Spinal cord (tissue), 9 donors: ENCODE measurements at regions not wholly inside any gene's neighbourhood (a gene's known extent, or its start where the extent isn't known, plus 50 kb on each side); places are given as distances from the start of the nearest gene placed in this dataset.

Experiments
- DNase-seq, 6 donors: peaks; one replicate each; pipeline versions ENCODE4 v3.0.0 to v3.0.0-alpha.2; 2013 to 2015; ENCODE audit warnings: low spot score in 6 of 6, low read depth in 4 of 6
- H3K27ac ChIP-seq: one replicate; pipeline ENCODE4 v1.5.1; 2013; ENCODE audit warnings: low read depth, low read length, control low read depth
- H3K27me3 ChIP-seq: one replicate; pipeline ENCODE4 v1.6.1; 2013; ENCODE audit warnings: low read length; ENCODE audit not compliant: control insufficient read depth, insufficient read depth
- H3K36me3 ChIP-seq: one replicate; pipeline ENCODE4 v1.6.1; 2013; ENCODE audit warnings: low read length; ENCODE audit not compliant: control insufficient read depth, insufficient read depth
- H3K4me1 ChIP-seq: one replicate; pipeline ENCODE4 v1.6.1; 2013; ENCODE audit warnings: low read length; ENCODE audit not compliant: control insufficient read depth, insufficient read depth
- H3K4me3 ChIP-seq: one replicate; pipeline ENCODE4 v1.5.1; 2013; ENCODE audit warnings: low read depth, low read length, control low read depth
- H3K9me3 ChIP-seq: one replicate; pipeline ENCODE4 v1.6.1; 2013; ENCODE audit warnings: low read length; ENCODE audit not compliant: control insufficient read depth, insufficient read depth
- WGBS: methylation state at CpG from one replicate; pipeline ENCODE4 v1.1.5; 2013; ENCODE audit warnings: missing lambda C conversion rate; ENCODE audit not compliant: insufficient coverage; 5-methylcytosine and 5-hydroxymethylcytosine counted together
- donor health status: healthy.

DNA sequence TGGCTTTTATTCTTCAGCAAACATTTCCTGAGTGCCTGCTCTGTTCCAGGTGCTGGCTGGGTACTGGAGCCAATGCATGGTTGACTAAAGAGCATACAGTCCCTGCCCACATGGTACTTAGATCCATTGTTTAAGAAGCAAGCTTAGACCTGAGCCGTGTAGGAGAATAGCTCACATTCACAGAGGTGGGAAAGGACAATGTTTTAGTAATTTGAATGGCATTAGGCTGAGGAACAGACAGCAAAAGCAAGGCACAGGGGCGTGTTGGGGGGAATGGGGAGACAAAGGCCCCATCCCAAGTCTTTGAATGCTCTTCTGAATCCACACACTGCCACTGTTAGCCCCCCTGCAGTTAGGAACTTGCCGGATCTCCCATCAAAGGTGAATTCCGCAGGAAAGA is 388.2 kb upstream of the RGMA start:
- DNase-seq: no peak
- Histone ChIP-seq H3K36me3 (no peaks in the 10 kb centered on the region), H3K9me3 (no peaks in the 10 kb centered on the region), H3K4me1 (peaks cover 3% of the 10 kb centered on the region), H3K27ac (no peak overlapping the region), H3K4me3 (no peak overlapping the region), H3K27me3 (no peaks in the 10 kb centered on the region)
- 0% methylated on average over 1 of the region's 4 CpGs for WGBS

DNA sequence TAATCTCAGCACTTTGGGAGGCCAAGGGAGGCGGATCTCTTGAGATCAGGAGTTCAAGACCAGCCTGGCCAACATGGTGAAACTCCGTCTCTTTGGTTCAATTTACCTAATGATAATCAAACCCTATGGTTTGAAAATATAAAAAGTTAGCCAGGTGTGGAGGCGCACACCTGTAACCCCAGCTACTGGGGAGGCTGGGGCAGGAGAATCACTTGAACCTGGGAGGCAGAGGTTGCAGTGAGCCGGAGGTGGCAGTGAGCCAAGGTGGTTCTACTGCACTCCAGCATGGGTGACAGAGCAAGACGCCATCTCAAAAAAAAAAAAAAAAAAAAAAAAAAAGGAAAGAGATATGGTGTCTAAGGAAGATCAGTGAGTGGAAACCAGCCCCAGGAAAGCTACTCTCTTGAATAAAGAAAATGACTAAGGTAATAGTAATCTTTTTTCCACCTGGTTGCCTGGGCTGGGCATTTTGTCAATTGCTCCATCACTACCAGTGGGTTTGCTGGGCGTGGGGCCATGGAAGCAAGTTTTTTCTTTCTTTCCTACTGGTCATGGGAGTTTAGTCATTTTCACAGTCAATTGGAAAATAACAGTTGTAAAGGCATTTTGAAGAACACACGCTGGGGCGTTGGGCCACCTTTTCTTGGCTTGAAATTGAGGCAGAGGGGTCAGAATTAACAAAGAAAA is 387.6 kb upstream of the RGMA start:
- Histone ChIP-seq H3K27me3 (no peaks in the 10 kb centered on the region), H3K27ac (no peak overlapping the region), H3K4me1 (peaks cover 3% of the 10 kb centered on the region), H3K36me3 (no peaks in the 10 kb centered on the region), H3K9me3 (no peaks in the 10 kb centered on the region), H3K4me3 (no peak overlapping the region)
- DNase-seq: no peak
- WGBS: 76% methylated on average over 5 of the region's 8 CpGs

DNA sequence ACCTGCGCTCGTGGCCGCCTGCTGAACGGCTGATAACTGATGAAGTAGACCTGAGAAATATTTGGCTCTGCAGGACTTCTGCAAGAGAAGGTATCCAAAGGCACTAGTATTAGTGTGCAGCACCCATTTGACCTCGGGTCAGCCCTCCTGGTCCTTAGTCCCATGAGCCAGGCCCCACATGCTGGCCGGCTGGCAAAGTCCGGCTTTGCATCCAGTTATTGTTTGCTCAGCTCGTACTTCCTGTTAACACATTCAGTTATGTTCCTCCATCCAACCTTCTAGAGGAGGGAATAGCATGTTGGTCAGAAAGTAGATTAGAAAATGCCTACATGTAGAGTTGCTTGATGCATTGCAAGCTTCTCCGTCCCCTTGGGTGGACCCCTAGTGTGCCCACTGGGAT is 385.7 kb upstream of the RGMA start:
- Histone ChIP-seq H3K27me3 (no peaks in the 10 kb centered on the region), H3K27ac (no peak overlapping the region), H3K4me3 (no peak overlapping the region), H3K4me1 (peaks cover 3% of the 10 kb centered on the region), H3K9me3 (no peaks in the 10 kb centered on the region), H3K36me3 (no peaks in the 10 kb centered on the region)
- WGBS: 92% methylated on average over 6 of the region's 9 CpGs
- DNase-seq: no peak

DNA sequence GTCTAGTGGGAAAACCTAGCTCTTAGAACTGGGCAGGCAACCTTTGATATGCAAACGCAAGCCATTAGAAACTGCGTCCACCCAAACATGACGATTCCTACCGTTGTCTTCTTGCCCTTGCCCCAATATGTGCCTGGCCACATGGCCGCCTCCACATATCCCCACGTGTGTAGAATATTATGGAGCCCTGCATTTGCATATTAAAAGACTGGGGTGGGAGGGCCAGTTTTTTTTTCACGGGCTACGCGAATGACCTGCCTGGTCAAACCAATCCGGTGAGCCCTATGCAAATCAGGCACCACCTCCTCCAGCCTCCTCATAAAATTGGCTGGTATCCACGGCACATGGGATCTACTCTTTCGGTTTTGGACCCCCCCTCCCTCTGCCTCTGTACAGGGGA is 381.0 kb upstream of the RGMA start:
- Histone ChIP-seq H3K27me3 (no peaks in the 10 kb centered on the region), H3K27ac (no peak overlapping the region), H3K4me1 (no peaks in the 10 kb centered on the region), H3K4me3 (no peak overlapping the region), H3K9me3 (no peaks in the 10 kb centered on the region), H3K36me3 (no peaks in the 10 kb centered on the region)
- DNase-seq: peak in 2 of 6 donors; percentile 30 to 68
- 46% methylated on average over 7 of the region's 12 CpGs for WGBS

DNA sequence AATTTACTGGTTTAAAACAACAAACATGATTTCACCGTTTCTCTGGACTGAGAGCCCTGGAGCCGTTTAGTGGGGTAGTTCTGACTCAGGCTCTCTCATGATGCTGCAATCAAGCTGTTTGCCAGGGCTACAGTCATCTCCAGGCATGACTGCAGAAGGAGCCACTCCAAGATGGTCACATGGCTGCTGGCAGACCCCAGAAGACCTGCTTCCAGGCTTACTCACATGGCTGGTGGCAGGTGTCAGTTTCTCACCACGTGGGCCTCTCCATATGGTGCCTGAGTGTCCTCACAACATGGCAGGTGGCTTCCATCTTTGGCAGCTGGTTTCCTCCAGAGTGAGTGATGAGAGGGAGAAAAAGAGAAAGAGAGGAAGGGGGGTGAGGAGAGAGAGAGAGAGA is 378.3 kb upstream of the RGMA start:
- no peaks in the 10 kb centered on the region for H3K27me3 ChIP-seq
- H3K27ac ChIP-seq: no peak overlapping the region
- 0% methylated on average over 1 of the region's 3 CpGs for WGBS
- H3K4me1 ChIP-seq: no peaks in the 10 kb centered on the region
- no peaks in the 10 kb centered on the region for H3K9me3 ChIP-seq
- no peaks in the 10 kb centered on the region for H3K36me3 ChIP-seq
- no peak overlapping the region for H3K4me3 ChIP-seq
- peak in 2 of 6 donors; percentile 58 to 92 for DNase-seq

- no CpG with 5 or more reads among the region's 1 CpG for WGBS
- DNase-seq: no peak
- Histone ChIP-seq H3K36me3 (no peaks in the 10 kb centered on the region), H3K4me1 (no peaks in the 10 kb centered on the region), H3K27ac (no peak overlapping the region), H3K4me3 (no peak overlapping the region), H3K27me3 (no peaks in the 10 kb centered on the region), H3K9me3 (no peaks in the 10 kb centered on the region)
These were observed 377.4 kb upstream of the RGMA start for GRCh38 chr15:93466380-93466779.

- H3K9me3 ChIP-seq: no peaks in the 10 kb centered on the region
- no peaks in the 10 kb centered on the region for H3K4me1 ChIP-seq
- H3K4me3 ChIP-seq: no peak overlapping the region
- no peaks in the 10 kb centered on the region for H3K36me3 ChIP-seq
- WGBS: 69% methylated on average over 1 of the region's 4 CpGs
- no peaks in the 10 kb centered on the region for H3K27me3 ChIP-seq
- DNase-seq: no peak
- H3K27ac ChIP-seq: no peak overlapping the region
These were observed 373.7 kb upstream of the RGMA start for GRCh38 chr15:93462690-93463089.

DNA sequence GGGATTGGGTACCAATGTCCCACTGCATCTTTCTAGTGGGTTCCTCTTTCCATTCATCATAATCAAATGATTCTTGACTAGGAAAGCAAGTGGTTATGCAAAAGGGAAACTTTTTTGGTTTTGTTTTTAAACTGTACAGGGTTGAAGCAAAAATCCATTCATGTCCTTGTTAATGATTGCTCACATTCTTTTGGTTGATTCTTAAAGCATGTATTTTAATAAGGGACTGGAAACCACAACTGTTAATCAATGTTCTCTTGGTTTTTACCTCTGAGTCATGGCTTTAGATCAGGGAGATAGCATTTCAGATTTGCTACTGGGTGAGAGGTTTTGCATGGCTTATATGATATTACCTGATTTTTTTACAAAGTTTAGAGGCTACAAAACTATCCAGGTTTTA is 371.7 kb upstream of the RGMA start:
- Histone ChIP-seq H3K27me3 (no peaks in the 10 kb centered on the region), H3K27ac (no peak overlapping the region), H3K4me3 (no peak overlapping the region), H3K4me1 (no peaks in the 10 kb centered on the region), H3K9me3 (no peaks in the 10 kb centered on the region), H3K36me3 (no peaks in the 10 kb centered on the region)
- no peak for DNase-seq

DNA sequence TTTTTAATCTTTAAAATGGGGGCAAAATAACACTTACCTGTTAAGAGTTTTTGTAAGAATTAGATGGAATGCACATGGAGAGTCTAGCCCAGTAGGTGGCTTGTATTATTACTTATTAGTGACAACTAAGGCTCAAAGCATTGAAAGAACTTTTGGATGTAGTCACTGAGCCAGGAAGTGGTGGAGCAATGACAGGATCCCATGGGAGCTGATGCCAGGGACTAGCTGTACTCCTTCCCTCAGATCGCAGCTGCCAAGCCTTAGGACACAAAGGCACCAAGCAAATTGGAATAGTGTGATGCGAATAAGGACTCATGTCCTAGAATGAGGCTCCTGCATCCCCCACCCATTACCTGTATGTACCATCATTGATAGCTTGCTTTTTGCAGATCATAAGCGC is 370.4 kb upstream of the RGMA start:
- no peak for DNase-seq
- 80% methylated on average over 2 of the region's 3 CpGs for WGBS
- Histone ChIP-seq H3K4me3 (no peak overlapping the region), H3K4me1 (peaks cover 5% of the 10 kb centered on the region), H3K27me3 (no peaks in the 10 kb centered on the region), H3K27ac (no peak overlapping the region), H3K36me3 (no peaks in the 10 kb centered on the region), H3K9me3 (no peaks in the 10 kb centered on the region)

- Histone ChIP-seq H3K4me3 (no peak overlapping the region), H3K27ac (no peak overlapping the region), H3K27me3 (no peaks in the 10 kb centered on the region), H3K9me3 (no peaks in the 10 kb centered on the region), H3K36me3 (no peaks in the 10 kb centered on the region), H3K4me1 (peaks cover 5% of the 10 kb centered on the region)
- WGBS: 78% methylated on average over 3 of the region's 5 CpGs
- DNase-seq: peak in 1 of 6 donors; percentile 31
These were observed 369.6 kb upstream of the RGMA start for GRCh38 chr15:93458597-93458996.
